Stimulated activated naive CD8-positive, alpha-beta T cell treated with anti-CD3 and anti-CD28 coated beads, Interleukin-15, amount 100 ng/mL, for 72 hours (primary cell): ENCODE measurements at regions not wholly inside any gene's neighbourhood (a gene's known extent, or its start where the extent isn't known, plus 50 kb on each side); places are given as distances from the start of the nearest gene placed in this dataset.

Experiments used
- ATAC-seq: fragments of 150-1000 bp; cut with Tn5 transposase; 2 replicates; pipeline ENCODE4 v1.10.0; 2021; ENCODE audit warnings: mild to moderate bottlenecking, moderate library complexity
- DNase-seq, 2 donors: peaks; one replicate each; pipeline ENCODE4 v3.0.0; 2021 to 2022
- H3K27ac Mint-ChIP-seq, 2 donors: one replicate each; pipeline ENCODE4 v1.8.0; 2022; ENCODE audit warnings: mild to moderate bottlenecking in 2 of 2, mixed read lengths in 2 of 2, moderate library complexity in 2 of 2
- H3K27me3 Mint-ChIP-seq: one replicate; pipeline ENCODE4 v1.8.0; 2022; ENCODE audit warnings: mixed read lengths
- H3K4me1 Mint-ChIP-seq: one replicate; pipeline ENCODE4 v1.8.0; 2022; ENCODE audit warnings: mild to moderate bottlenecking, mixed read lengths
- H3K4me3 Mint-ChIP-seq, 2 donors: one replicate each; pipeline ENCODE4 v1.8.0; 2022; ENCODE audit warnings: mild to moderate bottlenecking in 2 of 2, mixed read lengths in 2 of 2, moderate library complexity in 1 of 2
- H3K9me3 Mint-ChIP-seq, 2 donors: one replicate each; pipeline ENCODE4 v1.8.0; 2022; ENCODE audit warnings: mixed read lengths in 2 of 2

GRCh38 chr12:67457778-67458665 lies 188.9 kb downstream of the CAND1 start:
- Mint-ChIP-seq H3K27ac (peak overlapping the region in 1 of 2 donors; percentile 27), H3K9me3 (no peaks in the 10 kb centered on the region), H3K27me3 (peaks cover 13% of the 10 kb centered on the region), H3K4me1 (peaks cover 3% of the 10 kb centered on the region), H3K4me3 (no peak overlapping the region)
- no peak for DNase-seq
- ATAC-seq, result no peak

GRCh38 chr12:67459173-67459572 lies 189.4 kb upstream of the DYRK2 start:
- Mint-ChIP-seq H3K27ac (no peak overlapping the region), H3K4me3 (no peak overlapping the region), H3K9me3 (no peaks in the 10 kb centered on the region), H3K4me1 (no peaks in the 10 kb centered on the region), H3K27me3 (peaks cover 13% of the 10 kb centered on the region)
- DNase-seq (no peak), ATAC-seq (no peak)

DNA sequence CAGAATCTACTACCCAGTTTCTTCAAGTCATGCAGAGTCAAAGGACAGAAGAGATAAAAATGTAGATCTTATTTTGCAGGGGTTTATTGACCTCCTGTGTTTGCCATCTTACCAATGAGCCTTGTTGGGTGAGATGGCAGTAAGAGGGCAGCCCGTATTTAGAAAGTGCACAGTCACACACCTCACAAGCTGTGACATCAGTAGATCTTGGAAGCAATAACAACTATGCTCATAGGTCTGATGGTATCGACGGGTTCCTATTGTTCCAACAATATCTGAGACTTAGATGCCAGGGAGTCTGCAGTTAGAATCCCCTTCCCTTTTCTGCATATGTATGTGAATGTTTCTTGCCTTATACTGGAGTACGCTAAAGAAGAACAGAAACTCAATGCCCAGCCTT lies 189.0 kb upstream of the DYRK2 start:
- Mint-ChIP-seq H3K27me3 (peaks cover 9% of the 10 kb centered on the region), H3K4me3 (no peak overlapping the region), H3K27ac (no peak overlapping the region), H3K9me3 (no peaks in the 10 kb centered on the region), H3K4me1 (no peaks in the 10 kb centered on the region)
- DNase-seq, result no peak
- ATAC-seq, result no peak

DNA sequence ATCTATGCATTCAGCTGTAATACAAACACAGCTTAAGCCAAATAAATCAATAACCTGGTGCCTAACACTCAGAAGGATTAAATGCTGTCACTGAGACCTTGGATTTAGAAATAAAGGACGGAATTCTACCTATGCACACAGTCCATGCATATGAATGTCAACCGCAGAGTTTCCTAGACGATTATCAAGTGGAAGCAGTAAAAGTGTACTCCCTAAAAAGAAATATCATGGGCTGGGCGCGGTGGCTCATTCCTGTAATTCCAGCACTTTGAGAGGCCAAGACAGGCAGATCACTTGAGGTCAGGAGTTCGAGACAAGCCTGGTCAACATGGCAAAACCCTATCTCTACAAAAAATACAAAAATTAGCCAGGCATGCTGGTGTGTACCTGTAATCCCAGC lies 188.2 kb upstream of the DYRK2 start:
- no peak overlapping the region for H3K4me3 Mint-ChIP-seq
- H3K4me1 Mint-ChIP-seq, result no peaks in the 10 kb centered on the region
- H3K27me3 Mint-ChIP-seq, result peaks cover 7% of the 10 kb centered on the region
- peaks cover 0 to 4% of the 10 kb centered on the region in 2 donors for H3K9me3 Mint-ChIP-seq
- no peak for DNase-seq
- ATAC-seq, result no peak
- H3K27ac Mint-ChIP-seq, result no peak overlapping the region

DNA sequence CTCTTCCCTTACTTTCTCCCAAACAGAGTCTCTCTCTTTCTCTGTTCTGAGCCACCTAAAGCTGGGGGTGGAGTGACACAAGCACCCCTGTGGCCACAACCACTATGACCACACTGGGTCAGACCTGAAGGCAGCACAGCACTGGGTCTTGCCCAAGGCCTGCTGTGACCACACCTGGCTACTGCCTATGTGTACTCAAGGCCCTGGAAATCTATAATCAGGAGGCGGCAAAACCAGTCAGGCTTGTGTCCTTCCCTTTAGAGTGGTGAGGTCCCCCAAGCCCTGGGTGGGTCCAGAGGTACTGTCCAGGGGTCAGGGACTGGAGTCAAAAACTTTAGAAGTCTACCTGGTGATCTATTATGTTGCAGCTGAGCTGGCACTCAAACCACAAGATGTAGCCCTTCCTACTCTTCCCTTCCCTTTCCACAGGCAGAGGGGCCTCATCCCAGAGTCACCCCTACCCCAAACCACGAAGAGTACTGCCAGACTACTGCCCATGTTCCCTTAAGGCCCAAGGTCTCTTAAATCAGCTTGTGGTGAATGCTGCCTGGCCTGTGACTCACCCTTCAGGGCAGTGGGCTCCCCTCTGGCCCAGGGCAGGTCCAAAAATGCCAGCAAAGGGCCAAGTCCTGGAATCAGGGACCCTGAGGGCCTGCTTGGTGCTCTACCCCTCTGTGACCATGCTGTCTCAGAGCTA lies 179.8 kb upstream of the DYRK2 start:
- peak overlapping the region in 1 of 2 donors; percentile 32 for H3K27ac Mint-ChIP-seq
- H3K4me1 Mint-ChIP-seq, result peaks cover 6% of the 10 kb centered on the region
- ATAC-seq (no peak), DNase-seq (no peak)
- H3K9me3 Mint-ChIP-seq, result peaks cover 16 to 22% of the 10 kb centered on the region in 2 donors
- no peak overlapping the region for H3K4me3 Mint-ChIP-seq
- no peaks in the 10 kb centered on the region for H3K27me3 Mint-ChIP-seq

DNA sequence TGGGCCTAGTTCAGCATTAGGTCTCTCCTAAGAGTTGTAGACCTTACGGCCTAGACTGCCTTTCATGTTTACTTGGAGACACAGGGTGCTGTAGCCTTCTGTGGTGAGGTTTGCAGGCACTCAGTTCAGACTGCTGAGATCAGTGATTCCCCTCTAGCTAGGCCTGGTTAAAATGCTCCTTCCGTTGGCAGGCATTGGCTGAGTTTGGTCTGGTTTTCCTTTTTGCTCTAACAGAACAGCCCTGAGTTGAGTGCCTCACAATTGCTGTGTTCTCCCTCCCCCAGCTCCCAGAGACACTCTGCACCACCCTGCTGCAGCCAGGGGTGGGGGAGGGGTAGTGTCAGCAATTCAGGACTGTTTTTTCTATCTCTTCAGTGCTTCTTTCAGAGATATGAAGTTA lies 178.9 kb upstream of the DYRK2 start:
- DNase-seq, result no peak

DNA sequence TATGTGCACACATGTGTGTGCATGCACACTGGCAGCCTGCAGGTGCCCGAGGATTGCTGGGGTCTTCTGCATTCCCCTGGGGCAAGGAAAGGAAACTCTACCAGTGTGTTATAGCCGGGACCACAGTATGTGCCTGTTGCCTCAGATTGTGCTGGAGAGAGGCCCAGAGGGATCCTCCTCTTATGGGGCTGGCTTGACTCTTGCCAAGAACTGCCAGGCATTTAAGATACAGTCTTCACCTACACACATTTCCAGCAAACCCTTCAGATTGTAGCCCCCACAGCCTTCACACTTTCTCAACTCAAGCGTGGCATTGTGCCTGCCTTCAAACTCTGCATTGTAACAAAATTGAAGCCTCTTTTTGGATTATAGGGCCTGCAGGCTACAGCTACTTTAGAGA lies 176.7 kb upstream of the DYRK2 start:
- ATAC-seq (no peak), DNase-seq (no peak)
- Mint-ChIP-seq H3K9me3 (peaks cover 9% of the 10 kb centered on the region in 2 donors), H3K4me3 (no peak overlapping the region), H3K27me3 (no peaks in the 10 kb centered on the region), H3K4me1 (peaks cover 12% of the 10 kb centered on the region), H3K27ac (no peak overlapping the region)

More for the DNA sequence above, 178.9 kb upstream of the DYRK2 start:
- ATAC-seq, result peak; percentile 64
- Mint-ChIP-seq H3K4me1 (peaks cover 6% of the 10 kb centered on the region), H3K27me3 (no peaks in the 10 kb centered on the region), H3K4me3 (no peak overlapping the region), H3K9me3 (peaks cover 16 to 22% of the 10 kb centered on the region in 2 donors), H3K27ac (no peak overlapping the region)

DNA sequence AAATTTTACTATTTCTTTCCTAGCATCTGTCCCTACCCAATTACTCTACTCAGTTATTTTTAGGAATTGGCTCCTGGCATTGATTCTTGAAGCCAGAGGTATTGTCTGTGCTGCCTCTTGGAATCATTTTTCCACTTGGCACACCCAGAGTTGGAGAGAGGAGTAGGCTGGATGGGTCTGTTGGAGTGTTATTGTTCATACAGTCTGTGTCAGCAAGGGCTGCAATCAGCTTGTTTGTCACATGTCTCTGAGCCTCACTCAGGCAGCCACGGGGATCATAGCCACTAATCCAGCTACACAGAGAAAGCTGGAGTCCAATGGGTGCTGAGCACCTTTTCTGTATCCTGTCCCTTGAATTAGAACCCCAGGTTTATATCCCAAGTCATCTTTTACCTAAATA lies 176.0 kb upstream of the DYRK2 start:
- Mint-ChIP-seq H3K27ac (no peak overlapping the region), H3K4me1 (peaks cover 12% of the 10 kb centered on the region), H3K9me3 (peaks cover 2% of the 10 kb centered on the region in 2 donors), H3K27me3 (no peaks in the 10 kb centered on the region), H3K4me3 (no peak overlapping the region)
- DNase-seq, result no peak
- no peak for ATAC-seq

DNA sequence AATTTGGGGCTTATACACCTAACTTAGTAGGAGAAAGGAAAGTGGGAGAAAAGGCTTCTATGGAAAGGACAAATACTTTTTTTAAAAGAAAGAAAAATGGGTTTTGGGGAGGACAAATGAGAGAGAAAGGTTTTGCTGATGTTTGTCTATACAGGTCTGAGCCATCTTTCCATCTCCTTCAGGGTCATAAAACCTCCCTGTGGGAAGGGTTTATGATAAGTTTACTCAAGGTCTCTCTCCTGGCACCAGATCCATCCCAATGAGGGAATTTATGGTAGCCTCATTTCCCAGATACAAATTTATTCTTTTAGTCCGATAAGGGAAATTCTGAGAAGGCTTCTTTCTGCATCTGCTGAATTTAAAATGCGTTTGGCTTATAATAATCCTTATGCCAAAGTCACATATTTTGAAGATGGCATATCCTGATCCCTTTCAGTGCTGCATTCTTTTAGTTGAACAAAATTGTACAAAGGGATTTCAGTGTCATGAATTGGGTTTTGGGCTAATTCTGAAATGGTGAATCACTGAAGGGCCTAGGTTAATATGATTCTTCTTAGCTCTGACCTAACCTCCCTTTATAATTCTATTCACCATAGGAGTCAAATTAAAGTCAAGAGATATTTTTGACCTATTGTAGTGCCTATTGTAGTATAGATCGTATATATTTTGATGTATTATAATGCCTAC lies 173.5 kb upstream of the DYRK2 start:
- Mint-ChIP-seq H3K4me3 (no peak overlapping the region), H3K27ac (no peak overlapping the region), H3K27me3 (no peaks in the 10 kb centered on the region), H3K9me3 (no peaks in the 10 kb centered on the region), H3K4me1 (peaks cover 6% of the 10 kb centered on the region)
- no peak for ATAC-seq
- DNase-seq, result no peak

DNA sequence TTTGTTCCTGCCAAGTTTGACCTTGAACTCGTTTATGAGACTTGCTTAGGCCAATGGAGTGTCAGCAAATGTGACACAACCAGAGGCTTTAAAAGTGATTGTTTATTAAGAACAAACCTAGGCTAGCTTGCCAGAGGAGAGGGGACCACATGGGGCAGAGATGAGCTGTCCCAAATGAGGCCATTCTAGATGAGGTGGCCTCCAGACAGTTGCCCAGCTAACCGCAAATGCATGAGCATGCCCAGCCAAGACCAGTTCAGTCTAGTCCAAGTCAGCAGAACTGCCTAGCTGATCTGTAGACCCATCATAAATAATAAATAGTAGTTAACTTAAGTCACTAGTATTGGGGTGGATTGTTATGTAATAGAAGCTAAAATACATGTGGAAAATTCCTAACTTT lies 172.8 kb upstream of the DYRK2 start:
- no peak for DNase-seq

DNA sequence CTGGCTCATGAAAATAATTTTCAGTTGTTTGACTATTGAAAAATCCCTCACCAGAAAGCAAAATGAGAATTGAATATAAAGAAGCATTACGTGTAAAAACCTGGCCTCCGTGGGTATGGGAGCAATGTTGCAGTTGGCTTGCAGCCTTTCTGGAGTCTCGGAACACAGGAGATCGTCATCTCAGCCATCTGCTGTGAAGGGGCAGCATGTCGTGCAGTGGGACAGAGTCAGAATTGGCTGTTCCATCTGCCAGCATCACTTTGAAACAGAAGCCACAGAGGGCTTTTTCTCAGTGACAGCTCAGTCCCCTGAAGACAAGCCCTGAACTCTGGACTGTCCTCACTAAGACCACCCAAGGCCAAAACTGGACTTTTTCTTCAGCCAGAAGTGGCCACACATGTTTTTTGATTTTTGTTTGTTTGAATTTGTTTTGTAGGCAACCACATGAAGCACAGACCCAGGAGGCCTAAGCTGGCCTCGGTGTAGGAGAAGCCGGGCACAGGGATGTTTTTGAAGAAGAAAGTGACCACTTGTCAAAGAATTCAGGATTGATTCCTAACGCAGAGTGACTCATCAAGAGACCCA lies 170.8 kb upstream of the DYRK2 start:
- Mint-ChIP-seq H3K27me3 (no peaks in the 10 kb centered on the region), H3K9me3 (no peaks in the 10 kb centered on the region), H3K4me1 (peaks cover 14% of the 10 kb centered on the region), H3K4me3 (no peak overlapping the region), H3K27ac (no peak overlapping the region)
- no peak for DNase-seq
- ATAC-seq, result no peak

More for the DNA sequence above, 172.8 kb upstream of the DYRK2 start:
- no peak overlapping the region for H3K4me3 Mint-ChIP-seq
- ATAC-seq, result no peak
- no peak overlapping the region for H3K27ac Mint-ChIP-seq
- H3K4me1 Mint-ChIP-seq, result peaks cover 6% of the 10 kb centered on the region
- H3K9me3 Mint-ChIP-seq, result no peaks in the 10 kb centered on the region
- H3K27me3 Mint-ChIP-seq, result no peaks in the 10 kb centered on the region

DNA sequence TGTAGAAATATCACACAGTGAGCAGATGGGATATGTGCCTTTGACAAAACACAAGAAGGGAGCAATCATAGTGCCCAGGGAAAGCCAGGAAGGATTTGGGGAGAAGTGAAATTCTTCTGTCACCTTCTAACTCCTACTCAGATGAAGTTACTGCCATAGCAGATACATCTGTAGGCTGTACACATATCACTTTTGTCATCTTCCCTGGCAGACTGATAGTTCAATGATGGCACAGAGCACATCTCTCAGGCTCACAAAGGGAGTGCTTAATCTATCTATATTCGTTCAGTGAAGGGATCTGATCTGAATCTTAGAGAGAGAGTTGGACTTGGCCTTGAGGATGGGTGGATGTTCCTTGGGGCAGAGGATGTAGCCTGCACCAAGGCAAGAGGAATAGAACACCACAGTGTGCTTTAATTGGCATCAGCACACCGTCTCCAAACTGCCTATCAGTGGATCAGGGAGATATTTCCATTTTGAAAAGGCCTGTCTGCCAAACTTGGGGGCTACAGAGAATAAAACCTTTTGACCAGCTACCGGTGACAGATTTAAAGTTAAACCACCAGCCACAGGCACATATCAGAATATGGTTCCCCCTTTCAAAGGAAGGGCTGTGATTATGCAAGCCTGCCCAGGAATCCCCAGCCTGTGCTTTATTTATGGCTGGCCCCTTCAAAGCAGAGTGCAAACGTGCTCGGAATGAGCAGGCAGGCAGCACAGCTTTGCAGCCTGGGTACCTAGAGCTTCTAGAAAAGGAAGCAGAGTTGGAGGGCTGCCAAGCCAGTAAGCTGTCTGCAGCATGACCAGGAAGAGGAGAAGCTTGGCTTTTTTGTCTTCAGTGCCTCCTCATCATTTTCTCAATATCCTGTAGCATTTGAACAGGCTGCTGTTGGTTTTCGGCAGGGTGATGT lies 165.5 kb upstream of the DYRK2 start:
- Mint-ChIP-seq H3K4me3 (peak overlapping the region in 1 of 2 donors; percentile 11), H3K4me1 (peaks cover 36% of the 10 kb centered on the region), H3K27ac (no peak overlapping the region), H3K9me3 (peaks cover 9 to 10% of the 10 kb centered on the region in 2 donors), H3K27me3 (no peaks in the 10 kb centered on the region)
- ATAC-seq (peak; percentile 95), DNase-seq (peak; percentile 38 to 84)

- DNase-seq (no peak), ATAC-seq (no peak)
- Mint-ChIP-seq H3K9me3 (peaks cover 12 to 16% of the 10 kb centered on the region in 2 donors), H3K4me1 (peaks cover 36% of the 10 kb centered on the region), H3K4me3 (no peak overlapping the region), H3K27ac (no peak overlapping the region), H3K27me3 (no peaks in the 10 kb centered on the region)
These were observed 164.5 kb upstream of the DYRK2 start for GRCh38 chr12:67483871-67484554.

DNA sequence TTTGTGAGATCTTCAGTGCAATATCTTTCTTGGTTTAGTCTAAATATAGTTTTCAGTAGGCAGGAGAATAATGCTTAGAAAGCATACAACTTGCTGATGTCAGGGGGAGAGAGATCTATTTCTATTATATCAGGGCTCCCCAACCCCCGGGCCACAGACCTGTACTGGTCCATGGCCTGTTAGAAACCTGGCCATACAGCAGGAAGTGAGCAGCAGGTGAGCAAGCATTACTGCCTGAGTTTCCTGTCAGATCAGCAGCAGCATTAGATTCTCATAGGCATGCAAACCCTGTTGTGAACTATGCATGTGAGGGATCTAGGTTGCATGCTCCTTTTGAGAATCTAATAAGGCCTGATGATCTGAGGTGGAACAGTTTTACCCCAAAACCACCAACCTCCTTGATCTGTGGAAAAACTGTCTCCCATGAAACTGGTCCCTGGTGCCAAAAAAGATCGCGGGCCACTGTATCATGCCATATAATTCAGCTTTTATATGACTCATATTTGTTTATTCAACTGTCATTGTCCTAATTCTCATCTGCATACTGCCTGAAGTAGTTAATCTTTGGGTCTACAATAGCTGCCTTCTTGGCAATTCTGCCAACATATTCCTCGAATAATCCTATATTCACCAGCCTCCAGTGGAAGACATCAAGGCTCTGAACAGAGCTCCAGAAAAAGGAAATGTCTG lies 163.6 kb upstream of the DYRK2 start:
- Mint-ChIP-seq H3K4me1 (peaks cover 36% of the 10 kb centered on the region), H3K9me3 (peaks cover 19 to 24% of the 10 kb centered on the region in 2 donors), H3K27ac (no peak overlapping the region), H3K27me3 (no peaks in the 10 kb centered on the region), H3K4me3 (no peak overlapping the region)
- DNase-seq, result no peak
- ATAC-seq, result no peak
